LNCaP clone FGC (cell line): ENCODE measurements at regions not wholly inside any gene's neighbourhood (a gene's known extent, or its start where the extent isn't known, plus 50 kb on each side); places are given as distances from the start of the nearest gene placed in this dataset.

Experiments
- DNase-seq: peaks from one replicate; pipeline ENCODE4 v3.0.0-alpha.2; 2011; ENCODE audit warnings: low read depth
- H3K4me3 ChIP-seq: 2 replicates; pipeline ENCODE4 v1.5.1; 2011; ENCODE audit warnings: mild to moderate bottlenecking, low read depth, low read length, control low read depth
- CTCF ChIP-seq: IDR thresholded peaks from 2 replicates; pipeline ENCODE4 v1.5.1; 2012; ENCODE audit warnings: mild to moderate bottlenecking; ENCODE audit not compliant: control insufficient read depth, insufficient read depth; ENCODE audit errors: extremely low read depth

DNA sequence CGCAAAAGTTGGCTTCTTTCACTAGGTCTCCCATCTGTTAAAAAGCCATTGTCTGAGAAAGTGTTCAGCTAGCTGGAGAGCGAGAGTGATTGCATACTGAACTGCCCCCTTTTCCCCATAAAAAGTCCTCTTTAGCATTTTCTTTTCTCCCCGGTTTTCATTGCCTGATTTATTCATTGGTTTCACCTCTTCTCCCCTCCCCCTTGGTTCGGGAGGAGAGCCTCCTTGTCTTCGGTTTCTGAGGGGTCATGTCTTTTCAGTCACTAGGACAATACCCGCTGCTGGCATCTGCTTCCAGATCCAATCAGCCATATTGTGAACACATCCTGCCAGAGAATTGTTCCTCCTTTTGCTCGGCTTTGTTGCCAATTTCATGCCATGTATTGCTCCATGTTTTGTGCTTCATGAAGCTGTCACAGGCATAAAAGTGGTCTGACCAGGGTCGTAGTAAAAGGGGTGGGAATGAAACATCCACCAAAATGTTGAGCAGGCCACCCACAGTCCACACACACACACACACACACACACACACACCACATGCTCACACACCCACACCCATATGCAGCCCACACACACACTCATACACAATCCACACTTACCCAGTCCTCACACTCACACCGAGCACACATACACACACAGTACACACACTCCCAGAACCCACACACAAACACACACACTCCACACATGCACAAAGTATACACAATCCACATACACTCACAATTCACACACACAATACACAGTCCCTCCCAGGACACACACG lies 136.0 kb downstream of the NKX6-1 start:
- no peak for TF ChIP-seq CTCF
- no peak for DNase-seq
- H3K4me3 ChIP-seq = no peak overlapping the region

GRCh38 chr4:84342161-84342560 lies 156.9 kb downstream of the NKX6-1 start:
- TF ChIP-seq CTCF = no peak
- DNase-seq = no peak
- H3K4me3 ChIP-seq = no peak overlapping the region

DNA sequence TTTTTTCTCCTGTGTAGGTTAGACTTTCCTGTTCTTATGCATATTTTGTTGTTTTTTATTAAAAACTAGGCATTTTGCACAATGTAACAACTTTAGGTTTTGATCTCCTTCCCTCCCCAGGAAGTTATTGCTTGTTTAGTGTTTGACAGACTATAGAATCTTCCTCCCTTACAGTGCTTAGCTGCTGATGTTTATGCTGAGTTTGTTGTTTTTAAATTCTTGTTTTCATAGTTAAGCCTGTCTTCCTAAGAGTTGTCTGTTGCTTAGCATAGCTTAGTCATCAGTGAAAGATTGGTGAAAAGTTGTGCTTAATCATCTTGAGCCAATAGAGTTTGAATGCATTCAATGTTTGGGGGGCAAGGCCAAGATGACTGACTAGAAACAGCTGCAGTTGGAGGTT lies 157.5 kb downstream of the NKX6-1 start:
- TF ChIP-seq CTCF = no peak
- no peak for DNase-seq
- no peak overlapping the region for H3K4me3 ChIP-seq

- DNase-seq = no peak
- TF ChIP-seq CTCF = no peak
- H3K4me3 ChIP-seq = no peak overlapping the region
These were observed 160.7 kb downstream of the NKX6-1 start for GRCh38 chr4:84338367-84338766.

DNA sequence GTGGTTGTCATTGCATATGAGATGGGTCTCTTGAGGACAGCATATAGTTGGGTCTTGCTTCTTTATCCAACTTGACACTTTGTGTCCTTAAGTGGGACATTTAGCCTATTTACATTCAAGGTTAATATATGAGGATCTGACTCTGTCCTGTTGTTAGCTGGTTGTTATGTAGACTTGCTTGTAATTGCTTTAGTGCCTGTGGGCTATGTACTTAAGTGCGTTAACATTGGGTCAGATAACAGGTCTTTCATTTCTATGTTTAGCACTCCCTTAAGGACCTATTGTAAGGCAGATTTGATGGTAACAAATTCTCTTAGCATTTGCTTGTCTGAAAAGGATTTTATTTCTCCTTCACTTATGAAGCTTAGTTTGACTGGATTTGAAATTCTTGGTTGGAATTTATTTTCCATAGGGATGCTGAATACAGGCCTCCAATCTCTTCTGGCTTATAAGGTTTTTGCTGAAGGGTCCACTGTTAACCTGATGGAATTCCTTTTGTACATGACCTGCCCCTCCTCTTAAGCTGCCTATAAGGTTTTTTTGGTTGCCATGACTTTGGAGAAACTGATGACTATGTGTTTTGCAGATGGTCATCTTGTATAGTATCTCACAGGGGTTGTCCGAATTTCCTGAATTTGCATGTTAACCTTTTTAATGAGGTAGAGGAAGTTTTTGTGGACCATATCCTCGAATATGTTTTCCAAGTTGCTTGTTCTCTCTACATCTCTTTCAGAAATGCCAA lies 162.0 kb downstream of the NKX6-1 start:
- DNase-seq = no peak
- TF ChIP-seq CTCF = no peak
- H3K4me3 ChIP-seq = no peak overlapping the region

GRCh38 chr4:84327526-84327925 lies 171.6 kb downstream of the NKX6-1 start:
- H3K4me3 ChIP-seq = no peak overlapping the region
- no peak for TF ChIP-seq CTCF
- DNase-seq = no peak
